NCI-H748 (cell line): ENCODE measurements at regions not wholly inside any gene's neighbourhood (a gene's known extent, or its start where the extent isn't known, plus 50 kb on each side); places are given as distances from the start of the nearest gene placed in this dataset.
A peak's percentile ranks its signal among the peaks of the same experiment; 100 is the strongest.

Experiments
- DNase-seq: peaks from one replicate; lab custom pipeline; 2025; ENCODE audit not compliant: unreplicated experiment; lab: John Stamatoyannopoulos, UW

GRCh38 chr1:30610917-30611316, 112.5 kb downstream of the MATN1 start:
- DNase-seq: no peak

GRCh38 chr1:30609999-30610345, 113.4 kb downstream of the MATN1 start:
- no peak for DNase-seq

- DNase-seq: no peak
These were observed 113.9 kb downstream of the MATN1 start for GRCh38 chr1:30609336-30609998.

- DNase-seq: no peak
These were observed 115.7 kb downstream of the MATN1 start for GRCh38 chr1:30607723-30608122.

- DNase-seq: no peak
These were observed 117.2 kb downstream of the MATN1 start for GRCh38 chr1:30606166-30606565.

- DNase-seq: no peak
These were observed 117.9 kb downstream of the MATN1 start for GRCh38 chr1:30605441-30605920.

- DNase-seq: no peak
These were observed 118.5 kb downstream of the MATN1 start for GRCh38 chr1:30604801-30605440.

- DNase-seq: no peak
These were observed 120.1 kb downstream of the MATN1 start for GRCh38 chr1:30603081-30603858.

- no peak for DNase-seq
These were observed 121.9 kb downstream of the MATN1 start for GRCh38 chr1:30601316-30602085.

- DNase-seq: no peak
These were observed 122.7 kb downstream of the MATN1 start for GRCh38 chr1:30600706-30601105.

GRCh38 chr1:30600258-30600657, 123.1 kb downstream of the MATN1 start:
- DNase-seq: peak; percentile 64

- no peak for DNase-seq
These were observed 123.7 kb downstream of the MATN1 start for GRCh38 chr1:30599721-30600120.

- DNase-seq: no peak
These were observed 124.7 kb downstream of the MATN1 start for GRCh38 chr1:30598571-30599114.

- DNase-seq: no peak
These were observed 125.7 kb downstream of the MATN1 start for GRCh38 chr1:30597711-30598110.

- no peak for DNase-seq
These were observed 126.5 kb downstream of the MATN1 start for GRCh38 chr1:30596891-30597290.

GRCh38 chr1:30596470-30596869, 126.9 kb downstream of the MATN1 start:
- DNase-seq: no peak

- no peak for DNase-seq
These were observed 134.3 kb downstream of the MATN1 start for GRCh38 chr1:30589083-30589482.

GRCh38 chr1:30588311-30589073, 134.9 kb downstream of the MATN1 start:
- no peak for DNase-seq

GRCh38 chr1:30586671-30587070, 136.7 kb downstream of the MATN1 start:
- no peak for DNase-seq

- no peak for DNase-seq
These were observed 143.8 kb downstream of the MATN1 start for GRCh38 chr1:30579580-30579979.
